ENCODE measurements at regions not wholly inside any gene's neighbourhood (a gene's known extent, or its start where the extent isn't known, plus 50 kb on each side); places are given as distances from the start of the nearest gene placed in this dataset.
"Not testable (repeated sequence)": the region's sequence is repeated elsewhere in the genome, so short reads cannot be mapped to it uniquely, and the experiment has no call there.

- no peak for DNase-seq
Measured at GRCh38 chr2:125371867-125372266, 1284.1 kb upstream of the GYPC start.

GRCh38 chr2:125373293-125373692, 1282.7 kb upstream of the GYPC start:
- DNase-seq: no peak

- no peak for DNase-seq
Measured at GRCh38 chr2:125386074-125386473, 1269.9 kb upstream of the GYPC start.

GRCh38 chr2:125397535-125398251, 1258.3 kb upstream of the GYPC start:
- DNase-seq: no peak

GRCh38 chr2:125398738-125399524, 1257.0 kb upstream of the GYPC start:
- no peak for DNase-seq

- DNase-seq: no peak
Measured at GRCh38 chr2:125405816-125406215, 1250.1 kb upstream of the GYPC start.

- no peak for DNase-seq
Measured at GRCh38 chr2:125408874-125409538, 1247.0 kb upstream of the GYPC start.

GRCh38 chr2:125418483-125418882, 1237.5 kb upstream of the GYPC start:
- DNase-seq: no peak

GRCh38 chr2:125422198-125422770, 1233.7 kb upstream of the GYPC start:
- DNase-seq: not testable (repeated sequence)

- DNase-seq: no peak
Measured at GRCh38 chr2:125424266-125424785, 1231.6 kb upstream of the GYPC start.

- no peak for DNase-seq
Measured at GRCh38 chr2:125427721-125428315, 1228.1 kb upstream of the GYPC start.

GRCh38 chr2:125444106-125444505, 1211.9 kb upstream of the GYPC start:
- DNase-seq: no peak

- no peak for DNase-seq
Measured at GRCh38 chr2:125445495-125445894, 1210.5 kb upstream of the GYPC start.

GRCh38 chr2:125450092-125450491, 1205.9 kb upstream of the GYPC start:
- no peak for DNase-seq

GRCh38 chr2:125455110-125455509, 1200.8 kb upstream of the GYPC start:
- no peak for DNase-seq

- DNase-seq: no peak
Measured at GRCh38 chr2:125456693-125457363, 1199.1 kb upstream of the GYPC start.

- no peak for DNase-seq
Measured at GRCh38 chr2:125471963-125472362, 1184.0 kb upstream of the GYPC start.

GRCh38 chr2:125479143-125479636, 1176.8 kb upstream of the GYPC start:
- no peak for DNase-seq

- no peak for DNase-seq
Measured at GRCh38 chr2:125490308-125490707, 1165.7 kb upstream of the GYPC start.

GRCh38 chr2:125491663-125492062, 1164.3 kb upstream of the GYPC start:
- no peak for DNase-seq

- no peak for DNase-seq
Measured at GRCh38 chr2:125512313-125512712, 1143.6 kb upstream of the GYPC start.

All from inflammatory macrophage treated with lipopolysaccharide for 1 hour (primary cell).